ENCODE measurements at regions not wholly inside any gene's neighbourhood (a gene's known extent, or its start where the extent isn't known, plus 50 kb on each side); places are given as distances from the start of the nearest gene placed in this dataset.

DNA sequence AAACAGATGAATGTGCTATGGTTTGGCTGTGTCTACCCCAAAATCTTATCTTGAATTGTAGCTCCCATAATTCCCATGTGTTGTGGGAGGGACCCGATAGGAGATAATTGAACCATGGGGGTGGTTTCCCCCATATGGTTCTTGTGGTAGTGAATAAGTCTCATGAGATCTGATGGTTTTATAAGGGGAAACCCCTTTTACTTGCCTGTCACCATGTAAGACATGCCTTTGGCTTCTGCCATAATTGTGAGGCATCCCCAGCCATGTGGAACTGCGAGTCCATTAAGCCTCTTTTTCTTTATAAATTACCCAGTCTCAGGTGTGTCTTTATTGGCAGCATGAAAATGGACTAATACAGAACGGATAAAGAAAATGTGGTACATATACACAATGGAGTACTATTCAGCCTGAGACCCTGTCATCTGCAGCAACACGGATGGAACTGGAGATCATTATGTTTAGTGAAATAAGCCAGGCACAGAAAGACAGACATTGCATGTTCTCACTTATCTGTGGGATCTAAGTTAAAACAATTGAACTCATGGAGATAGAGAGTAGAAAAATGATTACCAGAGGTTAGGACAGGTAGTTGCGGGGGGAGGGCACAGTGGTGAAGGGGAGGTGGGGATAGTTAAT lies 587.6 kb upstream of the NRP1 start:
- TF ChIP-seq EZH2 (IDR thresholded peaks at IDR 0.05; ENCODE audit: borderline replicate concordance, low read depth, low read length, severe bottlenecking), result no peak
- TF ChIP-seq, protein P1, sequence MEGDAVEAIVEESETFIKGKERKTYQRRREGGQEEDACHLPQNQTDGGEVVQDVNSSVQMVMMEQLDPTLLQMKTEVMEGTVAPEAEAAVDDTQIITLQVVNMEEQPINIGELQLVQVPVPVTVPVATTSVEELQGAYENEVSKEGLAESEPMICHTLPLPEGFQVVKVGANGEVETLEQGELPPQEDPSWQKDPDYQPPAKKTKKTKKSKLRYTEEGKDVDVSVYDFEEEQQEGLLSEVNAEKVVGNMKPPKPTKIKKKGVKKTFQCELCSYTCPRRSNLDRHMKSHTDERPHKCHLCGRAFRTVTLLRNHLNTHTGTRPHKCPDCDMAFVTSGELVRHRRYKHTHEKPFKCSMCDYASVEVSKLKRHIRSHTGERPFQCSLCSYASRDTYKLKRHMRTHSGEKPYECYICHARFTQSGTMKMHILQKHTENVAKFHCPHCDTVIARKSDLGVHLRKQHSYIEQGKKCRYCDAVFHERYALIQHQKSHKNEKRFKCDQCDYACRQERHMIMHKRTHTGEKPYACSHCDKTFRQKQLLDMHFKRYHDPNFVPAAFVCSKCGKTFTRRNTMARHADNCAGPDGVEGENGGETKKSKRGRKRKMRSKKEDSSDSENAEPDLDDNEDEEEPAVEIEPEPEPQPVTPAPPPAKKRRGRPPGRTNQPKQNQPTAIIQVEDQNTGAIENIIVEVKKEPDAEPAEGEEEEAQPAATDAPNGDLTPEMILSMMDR (IDR thresholded peaks at IDR 0.05; ENCODE audit: borderline replicate concordance, extremely low read depth, low read length, poor library complexity, severe bottlenecking), result no peak
